Amygdala (tissue), 56 donors: ENCODE measurements at regions not wholly inside any gene's neighbourhood (a gene's known extent, or its start where the extent isn't known, plus 50 kb on each side); places are given as distances from the start of the nearest gene placed in this dataset.

ENCODE experiments used
- DNase-seq, 56 donors: peaks; one replicate each; lab custom pipeline; 2025; lab: John Stamatoyannopoulos, UW

GRCh38 chr10:130771491-130771946 is 540.0 kb downstream of the TCERG1L start:
- DNase-seq, result no peak

- no peak for DNase-seq
Observed at GRCh38 chr10:130772056-130772455, 539.5 kb downstream of the TCERG1L start.

GRCh38 chr10:130772676-130773075 is 538.8 kb downstream of the TCERG1L start:
- no peak for DNase-seq

GRCh38 chr10:130773941-130774340 is 537.6 kb downstream of the TCERG1L start:
- DNase-seq, result no peak

- no peak for DNase-seq
Observed at GRCh38 chr10:130774871-130775270, 536.6 kb downstream of the TCERG1L start.

- no peak for DNase-seq
Observed at GRCh38 chr10:130775311-130775710, 536.2 kb downstream of the TCERG1L start.

- no peak for DNase-seq
Observed at GRCh38 chr10:130776724-130777123, 534.8 kb downstream of the TCERG1L start.

- no peak for DNase-seq
Observed at GRCh38 chr10:130777507-130778165, 533.9 kb downstream of the TCERG1L start.

GRCh38 chr10:130778166-130778545 is 533.4 kb downstream of the TCERG1L start:
- no peak for DNase-seq

- no peak for DNase-seq
Observed at GRCh38 chr10:130780763-130781162, 530.8 kb downstream of the TCERG1L start.

GRCh38 chr10:130781206-130781605 is 530.3 kb downstream of the TCERG1L start:
- no peak for DNase-seq

- DNase-seq, result no peak
Observed at GRCh38 chr10:130781623-130782022, 529.9 kb downstream of the TCERG1L start.

- no peak for DNase-seq
Observed at GRCh38 chr10:130782467-130782866, 529.1 kb downstream of the TCERG1L start.

GRCh38 chr10:130784326-130784725 is 527.2 kb downstream of the TCERG1L start:
- DNase-seq, result no peak

GRCh38 chr10:130786365-130786966 is 525.1 kb downstream of the TCERG1L start:
- DNase-seq, result no peak

GRCh38 chr10:130787243-130787642 is 524.3 kb downstream of the TCERG1L start:
- DNase-seq, result no peak

GRCh38 chr10:130787821-130788220 is 523.7 kb downstream of the TCERG1L start:
- no peak for DNase-seq

- DNase-seq, result peak in 1 of 56 donors; percentile 6
Observed at GRCh38 chr10:130790339-130790738, 521.2 kb downstream of the TCERG1L start.

- no peak for DNase-seq
Observed at GRCh38 chr10:130792096-130792845, 519.2 kb downstream of the TCERG1L start.

GRCh38 chr10:130795819-130796218 is 515.7 kb downstream of the TCERG1L start:
- no peak for DNase-seq

- peak in 3 of 56 donors; percentile 10 to 23 (median 11) for DNase-seq
Observed at GRCh38 chr10:130799532-130799931, 512.0 kb downstream of the TCERG1L start.

- no peak for DNase-seq
Observed at GRCh38 chr10:130800281-130800680, 511.2 kb downstream of the TCERG1L start.
